GM12878 (cell line): ENCODE measurements at regions not wholly inside any gene's neighbourhood (a gene's known extent, or its start where the extent isn't known, plus 50 kb on each side); places are given as distances from the start of the nearest gene placed in this dataset.

ENCODE experiments used
- ATAC-seq: fragments of 200-7000 bp; cut with Tn5 transposase; 3 replicates; pipeline ENCODE4 v1.9.1; 2020; ENCODE audit warnings: mild to moderate bottlenecking, moderate library complexity
- BruUV-seq: library from RNA; stranded (reverse); fragments of 400-500 nt; replicated peaks from 2 replicates; lab custom pipeline; 2021; lab: Mats Ljungman, UMichigan
- CTCF ChIA-PET: fragments of 300-600 bp; sonication (Branson Sonifier 250); formaldehyde crosslinking; extraction: SDS; loops from one replicate; lab custom pipeline; 2021; ENCODE audit warnings: inconsistent platforms; lab: Yijun Ruan, JAX
- POLR2A ChIA-PET: fragments of 350-600 bp; formaldehyde crosslinking; extraction: SDS; loops from one replicate; lab custom pipeline; 2021; ENCODE audit warnings: inconsistent platforms; lab: Charles Lee
- RAD21 ChIA-PET: fragments of 300-600 bp; sonication (Branson Sonifier 250); formaldehyde crosslinking; loops from one replicate; lab custom pipeline; 2023; ENCODE audit warnings: antibody characterized with exemption; ENCODE audit not compliant: unreplicated experiment; lab: Charles Lee
- SMC1A ChIA-PET: fragments of 300-600 bp; sonication (Branson Sonifier 250); formaldehyde crosslinking; loops from one replicate; lab custom pipeline; 2023; ENCODE audit not compliant: unreplicated experiment, uncharacterized antibody; lab: Charles Lee
- DNase-seq: peaks from one replicate; pipeline ENCODE4 v3.0.0-alpha.2; 2011; ENCODE audit warnings: low read depth, low spot score
- FAIRE-seq: peaks from 3 replicates; lab custom pipeline; 2011; peaks lifted over from hg19 to GRCh38; lab: Jason Lieb, UNC
- H2AFZ ChIP-seq: 2 replicates; pipeline ENCODE4 v1.6.0; 2011; ENCODE audit warnings: low read depth, low read length, control low read depth; ENCODE audit not compliant: control insufficient read depth
- H3K27ac ChIP-seq: 2 replicates; pipeline ENCODE4 v1.5.1; 2011; ENCODE audit warnings: control low read depth; ENCODE audit not compliant: control insufficient read depth, insufficient read depth
- H3K27me3 ChIP-seq, 2 experiments: replicated peaks in 1 of 2; 2 replicates each; pipeline versions ENCODE4 v1.6.0 to v1.6.1; 2011; ENCODE audit warnings: low read length in 1 of 2; ENCODE audit not compliant: control insufficient read depth in 2 of 2, insufficient read depth in 2 of 2
- H3K36me3 ChIP-seq, 2 experiments: 2 replicates each; pipeline ENCODE4 v1.5.1; 2011; ENCODE audit warnings: low read length in 1 of 2; ENCODE audit not compliant: control insufficient read depth in 2 of 2, insufficient read depth in 2 of 2
- H3K4me1 ChIP-seq: 2 replicates; pipeline ENCODE4 v1.6.1; 2011; ENCODE audit warnings: mild to moderate bottlenecking, low read length, moderate library complexity, mixed read lengths; ENCODE audit not compliant: control insufficient read depth, insufficient read depth
- H3K4me2 ChIP-seq: 2 replicates; pipeline ENCODE4 v1.6.0; 2011; ENCODE audit warnings: control low read depth; ENCODE audit not compliant: control insufficient read depth, insufficient read depth
- H3K4me3 ChIP-seq: fragments of 200-600 bp; sonication (generic); 2 replicates; pipeline ENCODE4 v1.5.1; 2016
- H3K79me2 ChIP-seq: 2 replicates; pipeline ENCODE4 v1.6.0; 2011; ENCODE audit warnings: low read length; ENCODE audit not compliant: control insufficient read depth, insufficient read depth
- H3K9ac ChIP-seq: 2 replicates; pipeline ENCODE4 v1.8.0; 2011; ENCODE audit warnings: low read length, control low read depth, mixed read lengths; ENCODE audit not compliant: control insufficient read depth, insufficient read depth
- H3K9me3 ChIP-seq: replicated peaks from 3 replicates; pipeline ENCODE4 v1.5.1; 2011; ENCODE audit warnings: mild to moderate bottlenecking, low read length; ENCODE audit not compliant: control insufficient read depth, insufficient read depth
- H4K20me1 ChIP-seq: 2 replicates; pipeline ENCODE4 v1.6.0; 2011; ENCODE audit not compliant: control insufficient read depth, insufficient read depth
- BCL3 ChIP-seq: IDR thresholded peaks from 2 replicates; pipeline ENCODE4 v1.6.1; 2011; ENCODE audit warnings: borderline replicate concordance, low read depth, mild to moderate bottlenecking, moderate library complexity, low read length; ENCODE audit not compliant: insufficient read depth, poor library complexity, severe bottlenecking
- MLLT1 ChIP-seq: fragments of 450-650 bp; IDR thresholded peaks from 2 replicates; pipeline ENCODE4 v1.6.1; 2016; ENCODE audit warnings: mild to moderate bottlenecking
- NR2C1 ChIP-seq: fragments of 450-650 bp; IDR thresholded peaks from 2 replicates; pipeline ENCODE4 v1.6.1; 2017; ENCODE audit warnings: antibody characterized with exemption, mild to moderate bottlenecking, moderate library complexity
- SMARCA5 ChIP-seq: fragments of 450-650 bp; IDR thresholded peaks from 2 replicates; pipeline ENCODE4 v1.6.1; 2017; ENCODE audit warnings: mild to moderate bottlenecking
- USF1 ChIP-seq: IDR thresholded peaks from 2 replicates; pipeline ENCODE4 v1.6.1; 2011; ENCODE audit warnings: borderline replicate concordance, low read depth, mild to moderate bottlenecking, moderate library complexity, mixed read lengths, low read length; ENCODE audit not compliant: insufficient read depth; ENCODE audit errors: extremely low read length
- ZBTB33 ChIP-seq: fragments of 450-650 bp; IDR thresholded peaks from 2 replicates; pipeline ENCODE4 v1.6.1; 2017; ENCODE audit warnings: mild to moderate bottlenecking
- WGBS: methylation state at CpG from one replicate; pipeline ENCODE4 v1.1.6; 2016; ENCODE audit warnings: low lambda C conversion rate; ENCODE audit not compliant: insufficient replicate concordance, insufficient coverage; ENCODE audit errors: missing lambda C conversion rate; 5-methylcytosine and 5-hydroxymethylcytosine counted together
- in situ Hi-C: fragments of 300-500 bp; cut with MboI; formaldehyde crosslinking; loops from 9 replicates; pipeline ENCODE4 v1.14.3; 2018; ENCODE audit warnings: mixed read lengths
- intact Hi-C: fragments of 100-400 bp; cut with micrococcal nuclease; formaldehyde crosslinking; loops from one replicate; pipeline ENCODE4 v1.14.2; 2022; ENCODE audit not compliant: unreplicated experiment
- TF ChIP-seq, protein P1 (sequence below): fragments of 450-650 bp; IDR thresholded peaks from 2 replicates; pipeline ENCODE4 v1.6.1; 2016; ENCODE audit warnings: mild to moderate bottlenecking

GRCh38 chr10:105807935-105808587, 1167.0 kb downstream of the SORCS3 start:
- RAD21 ChIA-PET: interaction anchor here (1.5 kb wide), 1 partner anchor 19 kb away, joined by 5 read pairs; no protein-coding TSS in a partner anchor
- Histone ChIP-seq H3K4me3 (no peak overlapping the region), H4K20me1 (no peaks in the 10 kb centered on the region), H2AFZ (no peak overlapping the region), H3K9me3 (no peaks in the 10 kb centered on the region), H3K27ac (no peak overlapping the region), H3K36me3 (no peaks in the 10 kb centered on the region), H3K79me2 (no peaks in the 10 kb centered on the region), H3K4me1 (no peaks in the 10 kb centered on the region), H3K4me2 (no peak overlapping the region), H3K9ac (no peak overlapping the region), H3K27me3 (no peaks in the 10 kb centered on the region)
- DNase-seq: no peak
- FAIRE-seq: no peak
- CTCF ChIA-PET: interaction anchor here (0.8 to 0.9 kb wide), 2 partner anchors 19 to 166 kb away, joined by 3 read pairs; no protein-coding TSS in a partner anchor
- 48% methylated on average over 8 of the region's 8 CpGs for WGBS
- intact Hi-C loops (no loop called here), in situ Hi-C loops (no loop called here)
- peak; percentile 71 for ATAC-seq
- TF ChIP-seq NR2C1: peak; percentile 89
- no peak for TF ChIP-seq SMARCA5
- TF ChIP-seq, protein P1, sequence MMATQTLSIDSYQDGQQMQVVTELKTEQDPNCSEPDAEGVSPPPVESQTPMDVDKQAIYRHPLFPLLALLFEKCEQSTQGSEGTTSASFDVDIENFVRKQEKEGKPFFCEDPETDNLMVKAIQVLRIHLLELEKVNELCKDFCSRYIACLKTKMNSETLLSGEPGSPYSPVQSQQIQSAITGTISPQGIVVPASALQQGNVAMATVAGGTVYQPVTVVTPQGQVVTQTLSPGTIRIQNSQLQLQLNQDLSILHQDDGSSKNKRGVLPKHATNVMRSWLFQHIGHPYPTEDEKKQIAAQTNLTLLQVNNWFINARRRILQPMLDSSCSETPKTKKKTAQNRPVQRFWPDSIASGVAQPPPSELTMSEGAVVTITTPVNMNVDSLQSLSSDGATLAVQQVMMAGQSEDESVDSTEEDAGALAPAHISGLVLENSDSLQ: peak; percentile 72
- POLR2A ChIA-PET: interaction anchor here (1.0 kb wide), 1 partner anchor 37 kb away, joined by 3 read pairs; no protein-coding TSS in a partner anchor
- SMC1A ChIA-PET: interaction anchor here (1.3 kb wide), 2 partner anchors 20 to 35 kb away, joined by 3 to 4 read pairs; no protein-coding TSS in a partner anchor
- no TSS peak for BruUV-seq

GRCh38 chr10:105803206-105803605, 1162.1 kb downstream of the SORCS3 start:
- Histone ChIP-seq H3K27me3 (no peaks in the 10 kb centered on the region), H4K20me1 (no peaks in the 10 kb centered on the region), H3K79me2 (no peaks in the 10 kb centered on the region), H2AFZ (no peak overlapping the region), H3K9me3 (no peaks in the 10 kb centered on the region), H3K4me1 (no peaks in the 10 kb centered on the region), H3K4me3 (no peak overlapping the region), H3K9ac (no peak overlapping the region), H3K27ac (no peak overlapping the region), H3K36me3 (no peaks in the 10 kb centered on the region), H3K4me2 (no peak overlapping the region)
- FAIRE-seq (no peak), ATAC-seq (no peak; the same call in 2 of the 3 replicates), DNase-seq (no peak)
- BruUV-seq: no TSS peak
- intact Hi-C loops: no loop called here
- ChIA-PET POLR2A (interaction anchor here (0.5 to 1.5 kb wide), 2 partner anchors 14 to 40 kb away, joined by 3 to 5 read pairs; no protein-coding TSS in a partner anchor), SMC1A (interaction anchor here (1.0 to 2.0 kb wide), 4 partner anchors 11 to 150 kb away, joined by 3 to 6 read pairs (median 4); no protein-coding TSS in a partner anchor), CTCF (interaction anchor here (1.3 kb wide), 2 partner anchors 147 to 171 kb away, joined by 4 read pairs; no protein-coding TSS in a partner anchor), RAD21 (interaction anchor here (0.7 to 1.9 kb wide), 3 partner anchors 30 to 172 kb away, joined by 3 to 4 read pairs (median 3); no protein-coding TSS in a partner anchor)
- 0% methylated on average over 2 of the region's 2 CpGs for WGBS
- in situ Hi-C loops: no loop called here
- TF ChIP-seq USF1 (no peak), BCL3 (no peak), MLLT1 (no peak), ZBTB33 (no peak)
